Natural killer cell (primary cell): ENCODE measurements at regions not wholly inside any gene's neighbourhood (a gene's known extent, or its start where the extent isn't known, plus 50 kb on each side); places are given as distances from the start of the nearest gene placed in this dataset.

Source experiments
- ATAC-seq, 3 donors: fragments of 150-1000 bp in 2 of 3; fragments of 200-7000 bp in 1 of 3; cut with Tn5 transposase; 1 replicate in 1 of 3; 2 replicates in 2 of 3; pipeline ENCODE4 v1.10.0; 2021; ENCODE audit warnings: mild to moderate bottlenecking in 2 of 3, moderate library complexity in 2 of 3
- DNase-seq, 2 donors: peaks; one replicate each; pipeline versions ENCODE4 v3.0.0 to v3.0.0-alpha.2; 2013 to 2021; ENCODE audit warnings: mixed read lengths in 1 of 2
- H3K27ac ChIP-seq: one replicate; pipeline ENCODE4 v1.5.1; 2013; ENCODE audit warnings: mild to moderate bottlenecking, low read length
- H3K27me3 ChIP-seq: one replicate; pipeline ENCODE4 v1.6.1; 2013; ENCODE audit warnings: low read length; ENCODE audit not compliant: control insufficient read depth, insufficient read depth
- H3K36me3 ChIP-seq: one replicate; pipeline ENCODE4 v1.6.1; 2013; ENCODE audit warnings: low read length; ENCODE audit not compliant: control insufficient read depth, insufficient read depth
- H3K4me1 ChIP-seq: one replicate; pipeline ENCODE4 v1.6.1; 2013; ENCODE audit warnings: low read length; ENCODE audit not compliant: control insufficient read depth, insufficient read depth
- H3K4me3 ChIP-seq: one replicate; pipeline ENCODE4 v1.5.1; 2013; ENCODE audit warnings: low read length
- H3K9me3 ChIP-seq: one replicate; pipeline ENCODE4 v1.6.1; 2013; ENCODE audit warnings: low read length; ENCODE audit not compliant: control insufficient read depth, insufficient read depth
- H3K27ac Mint-ChIP-seq, 2 donors: one replicate each; pipeline ENCODE4 v1.8.0; 2022; ENCODE audit warnings: mild to moderate bottlenecking in 2 of 2, mixed read lengths in 2 of 2, moderate library complexity in 1 of 2
- H3K27me3 Mint-ChIP-seq, 2 donors: one replicate each; pipeline ENCODE4 v1.8.0; 2022; ENCODE audit warnings: low read depth in 2 of 2, mixed read lengths in 2 of 2
- H3K36me3 Mint-ChIP-seq: one replicate; pipeline ENCODE4 v1.8.0; 2022; ENCODE audit warnings: mixed read lengths
- H3K4me1 Mint-ChIP-seq, 2 donors: one replicate each; pipeline ENCODE4 v1.8.0; 2022; ENCODE audit warnings: mixed read lengths in 2 of 2
- H3K4me3 Mint-ChIP-seq: one replicate; pipeline ENCODE4 v1.8.0; 2022; ENCODE audit warnings: mild to moderate bottlenecking, moderate library complexity, mixed read lengths
- H3K9me3 Mint-ChIP-seq, 2 donors: one replicate each; pipeline ENCODE4 v1.8.0; 2022; ENCODE audit warnings: mixed read lengths in 2 of 2
- CTCF ChIP-seq: fragments of 200-600 bp; IDR thresholded peaks from one replicate; pipeline ENCODE4 v1.8.0; 2022; ENCODE audit warnings: antibody characterized with exemption
- WGBS: methylation state at CpG from one replicate; pipeline ENCODE4 v1.1.7; 2013; ENCODE audit warnings: missing lambda C conversion rate; ENCODE audit not compliant: insufficient coverage; 5-methylcytosine and 5-hydroxymethylcytosine counted together
- intact Hi-C: fragments of 100-400 bp; cut with micrococcal nuclease; formaldehyde crosslinking; loops from one replicate; pipeline ENCODE4 v1.14.2; 2022

- Mint-ChIP-seq H3K27ac (no peak overlapping the region), H3K4me1 (no peaks in the 10 kb centered on the region), H3K9me3 (no peaks in the 10 kb centered on the region), H3K27me3 (peaks cover 0 to 6% of the 10 kb centered on the region in 2 donors), H3K36me3 (no peaks in the 10 kb centered on the region), H3K4me3 (no peak overlapping the region)
- Histone ChIP-seq H3K36me3 (no peaks in the 10 kb centered on the region), H3K4me3 (no peak overlapping the region), H3K27me3 (peaks cover 2% of the 10 kb centered on the region), H3K4me1 (no peaks in the 10 kb centered on the region), H3K9me3 (no peaks in the 10 kb centered on the region), H3K27ac (no peak overlapping the region)
- 74% methylated on average over 3 of the region's 3 CpGs for WGBS
- DNase-seq (no peak), ATAC-seq (no peak)
- TF ChIP-seq CTCF, result no peak
- intact Hi-C loops, result no loop called here
These were observed 81.7 kb upstream of the DNAJC10 start for GRCh38 chr2:182634386-182634785.

GRCh38 chr2:182636699-182637098 is 79.4 kb upstream of the DNAJC10 start:
- Mint-ChIP-seq H3K4me3 (no peak overlapping the region), H3K4me1 (no peaks in the 10 kb centered on the region), H3K27me3 (peaks cover 0 to 6% of the 10 kb centered on the region in 2 donors), H3K9me3 (no peaks in the 10 kb centered on the region), H3K36me3 (no peaks in the 10 kb centered on the region), H3K27ac (no peak overlapping the region)
- WGBS, result 51% methylated on average over 5 of the region's 5 CpGs
- TF ChIP-seq CTCF, result no peak
- no peaks in the 10 kb centered on the region for H3K36me3 ChIP-seq
- H3K4me3 ChIP-seq, result no peak overlapping the region
- no peak overlapping the region for H3K27ac ChIP-seq
- H3K4me1 ChIP-seq, result no peaks in the 10 kb centered on the region
- H3K27me3 ChIP-seq, result peaks cover 2% of the 10 kb centered on the region
- DNase-seq, result no peak
- H3K9me3 ChIP-seq, result no peaks in the 10 kb centered on the region
- ATAC-seq, result no peak
- intact Hi-C loops, result no loop called here

GRCh38 chr2:182638667-182639066 is 77.4 kb upstream of the DNAJC10 start:
- no peak overlapping the region for H3K27ac Mint-ChIP-seq
- WGBS, result no CpG with 5 or more reads among the region's 2 CpGs
- no peak overlapping the region for H3K27ac ChIP-seq
- H3K36me3 Mint-ChIP-seq, result no peaks in the 10 kb centered on the region
- H3K36me3 ChIP-seq, result no peaks in the 10 kb centered on the region
- no peaks in the 10 kb centered on the region for H3K9me3 ChIP-seq
- no peaks in the 10 kb centered on the region for H3K9me3 Mint-ChIP-seq
- no peaks in the 10 kb centered on the region for H3K4me1 Mint-ChIP-seq
- ATAC-seq, result no peak
- no peaks in the 10 kb centered on the region for H3K4me1 ChIP-seq
- H3K4me3 ChIP-seq, result no peak overlapping the region
- no peak overlapping the region for H3K4me3 Mint-ChIP-seq
- no peak for DNase-seq
- intact Hi-C loops, result no loop called here
- H3K27me3 Mint-ChIP-seq, result peaks cover 0 to 6% of the 10 kb centered on the region in 2 donors
- TF ChIP-seq CTCF, result no peak
- peaks cover 2% of the 10 kb centered on the region for H3K27me3 ChIP-seq

- H3K27me3 ChIP-seq, result peaks cover 2% of the 10 kb centered on the region
- H3K4me3 Mint-ChIP-seq, result no peak overlapping the region
- DNase-seq (no peak), ATAC-seq (no peak)
- no peaks in the 10 kb centered on the region for H3K36me3 Mint-ChIP-seq
- H3K4me1 Mint-ChIP-seq, result no peaks in the 10 kb centered on the region
- H3K27ac ChIP-seq, result no peak overlapping the region
- no peak overlapping the region for H3K27ac Mint-ChIP-seq
- no peaks in the 10 kb centered on the region for H3K9me3 ChIP-seq
- H3K4me3 ChIP-seq, result no peak overlapping the region
- no peaks in the 10 kb centered on the region for H3K36me3 ChIP-seq
- H3K4me1 ChIP-seq, result no peaks in the 10 kb centered on the region
- H3K27me3 Mint-ChIP-seq, result peaks cover 0 to 6% of the 10 kb centered on the region in 2 donors
- WGBS, result 94% methylated on average over 2 of the region's 2 CpGs
- intact Hi-C loops, result no loop called here
- H3K9me3 Mint-ChIP-seq, result no peaks in the 10 kb centered on the region
- TF ChIP-seq CTCF, result no peak
These were observed 76.1 kb upstream of the DNAJC10 start for GRCh38 chr2:182639971-182640370.
